ENCODE measurements at regions not wholly inside any gene's neighbourhood (a gene's known extent, or its start where the extent isn't known, plus 50 kb on each side); places are given as distances from the start of the nearest gene placed in this dataset.

GRCh38 chr4:106691749-106692148, 323.2 kb upstream of the GIMD1 start:
- TF ChIP-seq CTCF (IDR thresholded peaks at IDR 0.05; ENCODE audit: borderline replicate concordance, control extremely low read depth, extremely low read depth, insufficient read depth, missing control alignments): no peak
- DNase-seq (ENCODE audit: low spot score): no peak
- in situ Hi-C loops (cut with MboI; ENCODE audit: low sequenced_read_pairs, unreplicated experiment): no loop called here

- in situ Hi-C loops (cut with MboI; ENCODE audit: low sequenced_read_pairs, unreplicated experiment): no loop called here
- no peak for TF ChIP-seq CTCF (IDR thresholded peaks at IDR 0.05; ENCODE audit: borderline replicate concordance, control extremely low read depth, extremely low read depth, insufficient read depth, missing control alignments)
- DNase-seq (ENCODE audit: low spot score): no peak
These were observed 321.9 kb upstream of the GIMD1 start for GRCh38 chr4:106690487-106690886.

- no peak for TF ChIP-seq CTCF (IDR thresholded peaks at IDR 0.05; ENCODE audit: borderline replicate concordance, control extremely low read depth, extremely low read depth, insufficient read depth, missing control alignments)
- DNase-seq (ENCODE audit: low spot score): no peak
- in situ Hi-C loops (cut with MboI; ENCODE audit: low sequenced_read_pairs, unreplicated experiment): no loop called here
These were observed 318.4 kb upstream of the GIMD1 start for GRCh38 chr4:106687026-106687425.

- no peak for TF ChIP-seq CTCF (IDR thresholded peaks at IDR 0.05; ENCODE audit: borderline replicate concordance, control extremely low read depth, extremely low read depth, insufficient read depth, missing control alignments)
- in situ Hi-C loops (cut with MboI; ENCODE audit: low sequenced_read_pairs, unreplicated experiment): no loop called here
- no peak for DNase-seq (ENCODE audit: low spot score)
These were observed 312.9 kb upstream of the GIMD1 start for GRCh38 chr4:106681381-106681921.

GRCh38 chr4:106679063-106679462, 310.5 kb upstream of the GIMD1 start:
- in situ Hi-C loops (cut with MboI; ENCODE audit: low sequenced_read_pairs, unreplicated experiment): no loop called here
- no peak for TF ChIP-seq CTCF (IDR thresholded peaks at IDR 0.05; ENCODE audit: borderline replicate concordance, control extremely low read depth, extremely low read depth, insufficient read depth, missing control alignments)
- DNase-seq (ENCODE audit: low spot score): no peak

GRCh38 chr4:106677213-106677612, 308.6 kb upstream of the GIMD1 start:
- in situ Hi-C loops (cut with MboI; ENCODE audit: low sequenced_read_pairs, unreplicated experiment): no loop called here
- no peak for TF ChIP-seq CTCF (IDR thresholded peaks at IDR 0.05; ENCODE audit: borderline replicate concordance, control extremely low read depth, extremely low read depth, insufficient read depth, missing control alignments)
- DNase-seq (ENCODE audit: low spot score): no peak

Measured in GM13976 (cell line).